KBM-7 (cell line): ENCODE measurements at regions not wholly inside any gene's neighbourhood (a gene's known extent, or its start where the extent isn't known, plus 50 kb on each side); places are given as distances from the start of the nearest gene placed in this dataset.

ENCODE experiments used
- DNase-seq: peaks from one replicate; pipeline ENCODE4 v3.0.0-alpha.2; 2015
- in situ Hi-C: fragments of 300-500 bp; cut with MboI; formaldehyde crosslinking; loops from 2 replicates; pipeline ENCODE4 v1.14.3; 2020; ENCODE audit warnings: low sequenced_read_pairs, low pct_unique_long_range_greater_than_20kb, mixed read lengths

- no peak for DNase-seq
- in situ Hi-C loops: no loop called here
Measured at GRCh38 chr9:21560281-21560745, 78.2 kb upstream of the IFNE start.

- in situ Hi-C loops: no loop called here
- DNase-seq: no peak
Measured at GRCh38 chr9:21561502-21561901, 79.4 kb upstream of the IFNE start.

GRCh38 chr9:21564175-21564574, 82.1 kb upstream of the IFNE start:
- in situ Hi-C loops: no loop called here

DNA sequence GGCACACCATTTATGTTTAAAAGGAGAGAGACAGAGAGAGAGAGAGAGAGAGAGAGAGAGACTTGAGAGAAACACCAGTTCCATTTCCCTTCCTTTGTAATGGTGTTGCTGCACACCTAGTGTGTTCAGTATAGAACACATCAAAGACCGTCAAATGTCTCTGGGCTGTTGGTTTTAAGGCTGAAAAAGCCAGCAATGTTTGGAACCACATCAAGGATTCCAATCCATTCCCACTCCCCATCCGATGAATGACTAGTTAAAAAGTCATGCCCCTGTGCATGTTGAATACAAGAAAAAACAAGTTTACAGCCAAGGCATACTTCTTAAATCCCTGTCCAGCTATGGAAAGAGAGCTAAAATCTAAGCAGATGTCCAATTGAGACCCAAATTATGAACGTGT, 83.0 kb upstream of the IFNE start:
- in situ Hi-C loops: no loop called here
- DNase-seq: no peak

More at GRCh38 chr9:21564175-21564574, 82.1 kb upstream of the IFNE start:
- DNase-seq: no peak

- no peak for DNase-seq
- in situ Hi-C loops: no loop called here
Measured at GRCh38 chr9:21567926-21568325, 85.8 kb upstream of the IFNE start.

GRCh38 chr9:21568484-21568883, 86.4 kb upstream of the IFNE start:
- in situ Hi-C loops: no loop called here
- DNase-seq: no peak

DNA sequence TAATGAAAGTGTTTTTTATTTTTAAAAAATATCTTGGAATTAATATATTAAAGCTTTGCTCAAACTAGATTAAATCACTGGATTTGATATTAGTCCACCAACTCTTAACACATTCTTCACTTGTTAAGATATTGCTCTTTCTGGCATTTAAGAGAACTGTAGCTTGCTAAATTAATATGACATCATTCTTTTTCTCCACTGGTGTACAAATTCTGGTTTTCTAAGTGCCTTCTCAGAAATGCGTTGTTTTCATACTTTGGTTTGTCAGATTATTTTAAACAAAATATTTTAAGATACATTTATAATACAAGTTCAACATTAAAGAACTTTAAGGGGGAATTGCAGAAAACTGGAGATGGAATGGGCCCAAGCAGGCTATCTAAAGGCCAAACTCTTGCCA, 87.6 kb upstream of the IFNE start:
- DNase-seq: no peak
- in situ Hi-C loops: no loop called here

- DNase-seq: no peak
- in situ Hi-C loops: no loop called here
Measured at GRCh38 chr9:21570643-21571275, 88.6 kb upstream of the IFNE start.

- no peak for DNase-seq
- in situ Hi-C loops: no loop called here
Measured at GRCh38 chr9:21574261-21574660, 92.1 kb upstream of the IFNE start.

GRCh38 chr9:21576331-21577189, 94.4 kb upstream of the IFNE start:
- in situ Hi-C loops: no loop called here
- no peak for DNase-seq

- in situ Hi-C loops: no loop called here
- no peak for DNase-seq
Measured at GRCh38 chr9:21579247-21579671, 97.1 kb upstream of the IFNE start.

DNA sequence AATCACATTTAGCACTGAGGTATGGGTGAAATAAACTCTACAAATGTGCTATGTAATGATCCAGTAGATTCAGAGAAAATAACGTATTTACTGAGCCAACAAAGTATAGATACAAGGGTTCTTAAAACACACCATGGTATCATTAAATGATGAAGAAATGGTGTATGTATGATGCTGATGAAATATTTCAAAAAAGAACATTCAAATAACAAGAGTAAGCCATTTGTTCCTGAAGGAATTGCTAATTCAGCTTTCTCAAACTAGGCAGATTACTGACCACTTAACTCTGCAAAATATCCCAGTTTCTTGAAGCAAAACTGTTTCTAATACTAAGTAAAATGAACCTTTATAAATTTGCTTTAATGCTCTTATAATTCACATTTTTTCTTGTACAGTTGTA, 97.6 kb upstream of the IFNE start:
- in situ Hi-C loops: no loop called here
- no peak for DNase-seq

DNA sequence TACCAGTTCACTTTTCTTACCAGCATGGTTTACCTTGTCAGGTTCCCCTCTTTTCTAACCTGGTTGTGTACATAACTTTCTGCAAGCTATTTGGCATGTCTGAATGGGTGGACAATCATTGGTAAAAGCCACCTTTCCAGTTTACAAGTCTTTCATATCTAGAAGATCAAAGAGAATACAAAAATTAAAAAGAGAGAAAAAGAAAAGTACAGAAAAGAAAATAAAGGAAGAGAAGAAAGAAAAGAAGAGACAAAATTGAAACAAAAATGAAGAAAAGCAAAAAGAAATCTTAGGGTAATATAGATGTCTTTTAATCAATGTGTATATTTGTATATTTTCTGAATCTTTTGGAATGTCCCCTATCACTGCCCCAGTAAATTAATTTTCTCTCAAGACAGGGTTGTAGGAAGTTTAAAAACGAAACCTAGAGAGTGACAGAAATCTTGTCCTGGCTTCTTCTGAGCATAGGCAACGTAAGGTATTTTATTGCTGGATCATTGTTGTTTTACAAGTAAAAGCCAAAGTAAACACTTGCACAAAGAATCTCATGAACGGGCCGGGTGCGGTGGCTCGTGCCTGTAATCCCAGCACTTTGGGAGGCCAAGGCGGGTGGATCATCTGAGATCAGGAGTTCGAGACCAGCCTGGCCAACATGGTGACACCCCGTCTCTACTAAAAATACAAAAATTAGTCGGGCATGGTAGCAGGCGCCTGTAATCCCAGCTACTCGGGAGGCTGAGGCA, 98.7 kb upstream of the IFNE start:
- DNase-seq: no peak
- in situ Hi-C loops: no loop called here

DNA sequence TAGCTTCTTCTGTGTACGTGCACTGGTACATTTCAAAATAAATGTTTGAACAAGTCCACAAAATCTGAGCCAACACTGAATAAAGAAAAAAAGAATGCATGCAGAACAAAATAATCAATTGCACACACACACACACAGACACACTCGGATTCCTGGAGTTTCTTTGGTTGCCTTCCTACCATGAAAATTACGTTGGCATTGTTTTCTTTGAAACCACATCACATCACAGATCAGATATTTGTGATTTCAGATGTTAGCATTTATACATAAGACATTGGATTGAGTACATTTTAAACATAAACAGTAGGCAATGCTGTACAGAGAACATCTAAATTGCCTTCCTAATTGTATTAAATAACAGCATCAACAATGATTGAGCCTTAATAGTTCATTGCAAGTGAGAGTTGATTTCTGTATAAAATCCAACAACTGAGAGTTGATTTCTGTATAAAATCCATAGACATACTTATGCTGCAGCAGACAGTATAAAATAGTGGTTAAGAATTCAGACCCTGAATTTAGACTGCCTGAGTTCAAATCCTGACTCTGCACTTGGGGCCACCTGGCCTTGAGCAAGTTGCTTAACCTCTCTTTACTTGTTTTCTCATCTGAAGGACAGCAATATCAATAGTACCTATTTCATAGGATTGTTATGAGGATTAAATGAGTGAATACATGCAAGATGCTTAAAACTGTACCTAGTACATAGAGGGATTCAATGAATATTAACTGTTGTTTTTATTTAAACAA, 101.7 kb upstream of the IFNE start:
- in situ Hi-C loops: no loop called here

DNA sequence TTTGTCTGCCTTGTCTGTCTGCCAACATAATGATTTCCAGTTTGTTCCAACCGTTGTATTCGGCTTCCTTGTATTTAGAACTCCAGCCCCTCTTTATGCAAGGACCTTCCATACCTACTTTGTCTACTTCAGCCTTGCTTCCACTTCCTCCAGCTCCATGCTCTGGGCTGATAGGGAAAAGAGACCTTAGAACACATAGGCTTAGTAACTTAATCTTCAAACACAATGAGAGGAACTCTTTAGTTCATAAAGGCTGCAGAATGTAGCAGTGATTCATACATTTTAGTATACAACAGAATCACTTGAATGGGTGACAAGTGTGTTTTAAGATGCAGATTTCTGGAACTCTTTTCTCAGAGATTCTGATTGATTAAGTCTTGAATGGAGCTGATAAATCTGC, 102.8 kb upstream of the IFNE start:
- no peak for DNase-seq
- in situ Hi-C loops: no loop called here

More for the DNA sequence above, 101.7 kb upstream of the IFNE start:
- DNase-seq: no peak

DNA sequence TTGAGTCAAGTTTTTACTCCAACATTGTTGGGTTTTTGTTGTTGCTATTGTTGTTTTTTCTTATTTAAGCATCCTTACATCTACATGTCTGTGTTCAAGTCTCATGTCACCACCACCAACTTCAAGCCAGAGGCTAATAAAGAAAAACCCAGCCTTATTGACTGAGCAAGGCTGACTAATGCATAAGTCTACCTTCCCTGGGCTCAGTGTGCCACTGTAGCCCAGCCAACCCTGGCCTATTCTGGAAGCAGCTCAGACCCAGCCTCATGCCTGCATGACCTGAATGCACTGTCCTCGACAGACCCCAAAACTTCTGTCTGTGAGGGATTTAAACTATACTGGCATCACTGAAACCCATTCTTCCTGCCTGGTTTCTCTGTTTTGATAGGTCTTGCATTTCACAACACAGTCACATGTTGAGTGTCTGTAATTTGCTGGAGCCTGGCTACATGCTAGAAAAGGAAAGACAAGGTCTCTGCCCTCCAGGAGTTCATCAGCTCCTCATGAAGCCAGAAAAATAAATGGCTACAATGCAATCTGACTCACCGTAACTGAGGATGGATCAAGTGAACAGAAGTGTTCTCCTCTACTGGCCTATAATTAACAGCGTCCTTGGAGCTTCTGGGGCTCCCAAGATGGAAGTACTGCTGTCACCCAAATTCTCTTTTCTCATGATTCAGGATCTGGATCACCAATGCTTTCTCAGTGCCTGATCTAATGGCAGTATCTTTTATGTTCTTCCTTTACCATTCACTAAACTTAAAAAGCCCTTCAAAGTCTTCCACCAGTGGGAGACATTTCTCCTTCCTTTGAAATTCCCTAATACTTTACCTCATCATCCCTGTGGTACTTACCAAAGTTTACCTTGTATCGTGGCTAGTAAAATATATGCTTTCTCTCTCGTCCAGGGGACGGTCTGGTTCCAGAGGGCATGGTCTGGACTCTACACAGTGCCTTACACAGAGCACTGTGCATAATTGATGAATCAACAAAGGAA, 103.9 kb upstream of the IFNE start:
- in situ Hi-C loops: no loop called here

DNA sequence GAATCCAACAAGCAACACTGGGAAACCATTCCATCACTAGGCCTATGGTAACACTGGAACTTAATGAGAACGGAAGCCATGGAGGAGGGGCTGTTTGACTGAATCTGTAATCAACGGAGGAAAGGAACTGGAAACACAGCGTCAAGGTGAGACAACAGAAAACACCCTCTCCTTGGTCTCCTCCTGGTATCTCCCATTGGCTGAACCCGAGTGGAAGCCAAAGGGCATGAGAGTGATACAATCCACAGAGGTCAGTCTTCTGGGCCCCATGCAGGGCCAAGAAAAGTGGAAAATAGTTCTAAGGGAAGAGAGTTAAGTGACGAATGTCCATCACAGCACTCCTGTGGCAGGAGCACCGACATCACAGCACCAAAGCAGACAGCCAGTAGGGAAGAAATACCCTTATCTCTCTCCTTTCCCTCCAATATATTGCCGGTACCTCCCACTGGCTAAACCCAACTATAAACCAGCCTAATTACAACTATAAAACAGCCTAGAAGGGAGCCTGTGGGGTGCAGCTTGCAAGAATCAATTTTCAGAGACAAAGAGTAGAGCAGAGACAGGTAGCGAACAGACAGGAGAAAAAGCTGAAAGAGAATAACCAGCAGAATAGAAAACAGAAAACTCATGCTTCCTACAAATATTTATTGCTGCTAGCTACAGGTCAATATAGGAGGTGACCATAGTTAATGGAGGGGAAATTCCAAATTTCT, 107.4 kb upstream of the IFNE start:
- in situ Hi-C loops: no loop called here
- no peak for DNase-seq

More for the DNA sequence above, 103.9 kb upstream of the IFNE start:
- DNase-seq: no peak
